Neural cell (in vitro differentiated cells): ENCODE measurements at regions not wholly inside any gene's neighbourhood (a gene's known extent, or its start where the extent isn't known, plus 50 kb on each side); places are given as distances from the start of the nearest gene placed in this dataset.

Source experiments
- CTCF ChIP-seq: fragments of 450-650 bp; IDR thresholded peaks from 2 replicates; pipeline ENCODE4 v1.5.1; 2014; ENCODE audit warnings: antibody characterized with exemption, mild to moderate bottlenecking, moderate library complexity; ENCODE audit not compliant: poor library complexity, severe bottlenecking
- EP300 ChIP-seq: fragments of 450-650 bp; conservative IDR thresholded peaks from 2 replicates; pipeline ENCODE4 v1.6.1; 2014; ENCODE audit warnings: antibody characterized with exemption, mild to moderate bottlenecking, moderate library complexity; ENCODE audit not compliant: poor library complexity, severe bottlenecking
- EZH2 ChIP-seq: fragments of 200-600, 300-800 bp; shearing (Covaris generic), sonication (generic); IDR thresholded peaks from 2 replicates; pipeline ENCODE4 v1.6.1; 2014; ENCODE audit warnings: antibody characterized with exemption, low read length, borderline replicate concordance, mild to moderate bottlenecking; ENCODE audit not compliant: insufficient read depth, poor library complexity, severe bottlenecking
- MXI1 ChIP-seq: fragments of 450-650 bp; conservative IDR thresholded peaks from 2 replicates; pipeline ENCODE4 v1.6.1; 2014; ENCODE audit warnings: antibody characterized with exemption, mild to moderate bottlenecking; ENCODE audit not compliant: poor library complexity, severe bottlenecking
- POLR2AphosphoS5 ChIP-seq: IDR thresholded peaks from 2 replicates; pipeline ENCODE4 v1.6.1; 2012
- REST ChIP-seq: IDR thresholded peaks from 2 replicates; pipeline ENCODE4 v1.6.1; 2012; ENCODE audit warnings: borderline replicate concordance
- SMC3 ChIP-seq: fragments of 450-650 bp; conservative IDR thresholded peaks from 2 replicates; pipeline ENCODE4 v1.6.1; 2014; ENCODE audit warnings: antibody characterized with exemption, mild to moderate bottlenecking, moderate library complexity; ENCODE audit not compliant: poor library complexity
- TAF1 ChIP-seq: IDR thresholded peaks from 2 replicates; pipeline ENCODE4 v1.6.1; 2012; ENCODE audit warnings: low read depth

- TF ChIP-seq MXI1, result no peak
- TF ChIP-seq CTCF, result no peak
- no peak for TF ChIP-seq REST
- no peak for TF ChIP-seq EP300
- TF ChIP-seq SMC3, result no peak
- TF ChIP-seq TAF1, result no peak
- TF ChIP-seq EZH2, result no peak
- no peak for TF ChIP-seq POLR2AphosphoS5
Observed at GRCh38 chr18:45227001-45227742, 388.1 kb upstream of the SLC14A2 start.
